Skin of body (tissue), 1 donor: ENCODE measurements at regions not wholly inside any gene's neighbourhood (a gene's known extent, or its start where the extent isn't known, plus 50 kb on each side); places are given as distances from the start of the nearest gene placed in this dataset.

ENCODE experiments used
- DNase-seq: peaks from one replicate; lab custom pipeline; 2025; lab: John Stamatoyannopoulos, UW

DNA sequence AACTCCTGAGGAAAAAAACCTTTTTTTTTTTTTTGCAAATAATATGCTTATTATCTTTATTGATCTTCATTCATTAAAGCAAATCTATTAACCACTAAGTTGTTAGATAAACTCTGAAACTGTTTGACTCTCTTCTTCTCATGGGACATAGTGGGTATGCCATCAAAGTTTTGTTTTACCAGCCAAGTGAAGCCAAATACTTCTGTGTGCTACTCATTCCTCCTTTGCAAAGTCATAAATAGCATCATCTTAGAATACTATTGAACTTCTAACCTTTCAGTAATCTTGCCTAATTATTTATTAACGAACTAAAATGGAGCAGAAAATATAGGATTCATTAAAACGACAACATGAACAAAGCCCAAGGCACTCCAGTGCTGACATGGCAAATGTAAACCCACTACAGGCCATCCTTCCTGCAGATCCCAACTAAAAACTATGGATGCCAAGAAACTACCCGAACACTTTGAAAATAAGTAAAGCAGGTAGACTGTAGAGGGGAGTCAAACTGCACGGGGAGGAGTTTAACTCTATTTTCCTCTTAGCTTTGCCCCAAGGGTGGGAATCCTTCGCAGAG lies 61.2 kb upstream of the ODAD2 start:
- DNase-seq = no peak

DNA sequence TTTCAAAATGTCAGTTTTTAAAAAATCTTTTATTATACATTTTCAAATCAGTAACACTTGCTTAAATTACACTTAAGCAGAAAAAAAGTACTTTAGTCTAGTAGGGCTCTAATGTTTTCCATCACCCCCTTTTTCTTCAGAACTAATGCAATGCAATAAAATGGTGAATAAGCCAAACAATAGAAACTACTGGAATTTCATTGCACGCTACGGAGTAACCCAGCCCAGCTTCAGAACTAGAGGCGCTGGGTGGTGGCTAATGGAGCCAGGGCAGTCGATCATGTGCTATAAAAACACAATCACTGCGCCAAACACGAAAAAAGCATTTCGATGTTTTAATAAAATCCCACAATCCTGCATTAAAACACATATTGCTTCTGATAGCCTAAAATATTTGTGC lies 59.9 kb upstream of the ODAD2 start:
- no peak for DNase-seq

DNA sequence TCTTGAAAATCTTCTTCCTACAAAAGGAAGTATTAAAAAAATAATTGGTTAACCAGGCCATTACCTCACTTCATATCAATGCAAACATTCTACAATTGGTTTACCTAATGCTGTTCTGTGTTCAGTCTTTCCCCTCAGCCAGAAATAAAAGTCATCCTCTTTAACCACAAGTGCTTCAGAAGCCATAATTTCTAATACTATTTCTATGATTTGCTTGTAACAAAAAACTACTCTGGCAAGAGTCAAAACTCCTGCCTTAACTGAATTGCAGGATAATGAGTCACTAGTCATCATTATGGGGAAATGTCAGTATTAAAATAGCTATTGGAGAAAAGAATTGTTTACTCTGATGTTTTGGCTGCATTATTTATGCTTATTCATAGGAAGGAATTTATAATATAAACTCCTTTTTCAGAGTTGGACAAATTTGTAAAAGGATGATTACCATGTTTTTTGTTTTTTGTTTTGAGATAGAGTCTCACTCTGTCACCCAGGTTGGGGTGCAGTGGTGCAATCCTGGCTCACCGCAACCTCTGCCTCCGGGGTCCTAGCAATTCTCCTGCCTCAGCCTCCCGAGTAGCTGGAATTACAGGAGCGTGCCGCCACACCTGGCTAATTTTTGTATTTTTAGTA lies 55.5 kb upstream of the ODAD2 start:
- peak; percentile 76 for DNase-seq

DNA sequence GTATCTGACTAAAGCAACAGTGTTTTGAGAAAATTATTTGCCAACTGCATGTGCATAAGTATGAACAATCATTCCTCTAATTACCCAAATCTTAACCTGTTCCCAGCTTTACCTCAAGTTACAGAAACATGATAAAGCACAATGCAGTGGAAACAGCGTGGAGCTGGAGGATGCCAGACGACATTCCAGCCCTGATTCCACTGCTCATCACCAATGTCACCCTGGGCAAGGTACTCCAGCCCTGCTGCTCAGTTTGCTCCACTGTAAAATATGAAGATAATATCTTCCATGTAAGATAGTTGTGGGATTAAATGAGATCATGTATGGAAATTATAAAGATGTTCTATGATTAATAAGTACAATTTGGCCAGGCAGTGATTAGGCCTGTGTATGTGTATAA lies 50.4 kb upstream of the ODAD2 start:
- DNase-seq = no peak
